ENCODE measurements at regions not wholly inside any gene's neighbourhood (a gene's known extent, or its start where the extent isn't known, plus 50 kb on each side); places are given as distances from the start of the nearest gene placed in this dataset.
"Not testable (repeated sequence)": the region's sequence is repeated elsewhere in the genome, so short reads cannot be mapped to it uniquely, and the experiment has no call there.

DNA sequence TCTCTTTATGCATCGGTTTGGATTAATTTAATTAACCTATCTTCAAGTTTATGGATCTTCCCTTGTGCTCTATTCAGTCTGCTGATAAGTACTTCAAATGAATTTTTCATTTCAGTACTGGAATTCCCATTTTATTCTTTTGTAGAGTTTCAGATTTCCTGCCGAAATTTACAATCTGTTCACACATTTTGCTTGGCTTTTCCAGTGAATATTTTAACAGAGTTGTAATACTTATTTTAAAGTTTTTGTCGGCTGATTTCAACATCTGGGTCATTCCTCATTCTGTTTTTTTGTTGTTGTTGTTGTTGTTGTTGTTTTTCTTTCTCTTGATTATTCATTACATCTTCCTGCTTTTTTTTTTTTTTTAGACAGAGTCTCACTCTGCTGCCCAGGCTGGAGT lies 89.9 kb upstream of the KCNMA1 start:
- Histone ChIP-seq H3K4me1 (no peaks in the 10 kb centered on the region), H3K4me3 (no peak overlapping the region), H3K27me3 (no peaks in the 10 kb centered on the region), H3K27ac (no peak overlapping the region), H3K36me3 (no peaks in the 10 kb centered on the region), H3K9me3 (no peaks in the 10 kb centered on the region)
- in situ Hi-C loops (cut with MboI; ENCODE audit: low pct_ligation_motif_present in 1 of 4, low pct_unique_long_range_greater_than_20kb in 1 of 4, low sequenced_read_pairs in 3 of 4) (no loop called here), intact Hi-C loops (cut with DNase I; ENCODE audit: low total_unique reads) (no loop called here)
- DNase-seq, result no peak
- 85% methylated on average over 2 to 3 of the region's 3 CpGs for WGBS, 2 donors (ENCODE audit: low coverage in 1 of 2)
- no peak for TF ChIP-seq POLR2A (IDR thresholded peaks at IDR 0.05)
- TF ChIP-seq, protein P1, sequence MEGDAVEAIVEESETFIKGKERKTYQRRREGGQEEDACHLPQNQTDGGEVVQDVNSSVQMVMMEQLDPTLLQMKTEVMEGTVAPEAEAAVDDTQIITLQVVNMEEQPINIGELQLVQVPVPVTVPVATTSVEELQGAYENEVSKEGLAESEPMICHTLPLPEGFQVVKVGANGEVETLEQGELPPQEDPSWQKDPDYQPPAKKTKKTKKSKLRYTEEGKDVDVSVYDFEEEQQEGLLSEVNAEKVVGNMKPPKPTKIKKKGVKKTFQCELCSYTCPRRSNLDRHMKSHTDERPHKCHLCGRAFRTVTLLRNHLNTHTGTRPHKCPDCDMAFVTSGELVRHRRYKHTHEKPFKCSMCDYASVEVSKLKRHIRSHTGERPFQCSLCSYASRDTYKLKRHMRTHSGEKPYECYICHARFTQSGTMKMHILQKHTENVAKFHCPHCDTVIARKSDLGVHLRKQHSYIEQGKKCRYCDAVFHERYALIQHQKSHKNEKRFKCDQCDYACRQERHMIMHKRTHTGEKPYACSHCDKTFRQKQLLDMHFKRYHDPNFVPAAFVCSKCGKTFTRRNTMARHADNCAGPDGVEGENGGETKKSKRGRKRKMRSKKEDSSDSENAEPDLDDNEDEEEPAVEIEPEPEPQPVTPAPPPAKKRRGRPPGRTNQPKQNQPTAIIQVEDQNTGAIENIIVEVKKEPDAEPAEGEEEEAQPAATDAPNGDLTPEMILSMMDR (IDR thresholded peaks at IDR 0.05), result no peak
- TF ChIP-seq POLR2AphosphoS5 (IDR thresholded peaks at IDR 0.05), result no peak
- no peak for TF ChIP-seq EP300 (IDR thresholded peaks at IDR 0.05; ENCODE audit: low read depth)

DNA sequence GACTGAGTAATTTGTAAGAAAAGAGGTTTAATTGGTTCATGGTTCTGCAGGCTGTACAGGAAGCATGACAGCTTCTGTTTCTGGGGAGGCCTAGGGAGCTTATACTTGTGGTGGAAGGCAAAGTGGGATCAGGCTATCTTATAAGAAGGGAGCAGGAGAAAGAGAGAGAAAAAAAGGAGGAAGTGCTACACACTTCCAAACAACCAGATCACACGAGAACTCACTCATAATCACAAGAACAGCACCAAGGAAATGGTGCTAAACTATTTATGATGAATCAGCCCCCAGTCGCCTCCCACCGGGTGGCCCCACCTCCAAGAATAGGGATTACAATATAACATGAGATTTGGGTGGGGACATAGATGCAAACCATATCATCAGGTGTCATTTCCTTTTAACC lies 89.1 kb upstream of the KCNMA1 start:
- WGBS, 2 donors (ENCODE audit: low coverage in 1 of 2), result 67 to 70% methylated on average over 2 to 3 of the region's 3 CpGs
- Histone ChIP-seq H3K27ac (no peak overlapping the region), H3K9me3 (no peaks in the 10 kb centered on the region), H3K36me3 (no peaks in the 10 kb centered on the region), H3K4me3 (no peak overlapping the region), H3K4me1 (no peaks in the 10 kb centered on the region), H3K27me3 (no peaks in the 10 kb centered on the region)
- no peak for DNase-seq
- in situ Hi-C loops (cut with MboI; ENCODE audit: low pct_ligation_motif_present in 1 of 4, low pct_unique_long_range_greater_than_20kb in 1 of 4, low sequenced_read_pairs in 3 of 4) (no loop called here), intact Hi-C loops (cut with DNase I; ENCODE audit: low total_unique reads) (no loop called here)
- no peak for TF ChIP-seq EP300 (IDR thresholded peaks at IDR 0.05; ENCODE audit: low read depth)

DNA sequence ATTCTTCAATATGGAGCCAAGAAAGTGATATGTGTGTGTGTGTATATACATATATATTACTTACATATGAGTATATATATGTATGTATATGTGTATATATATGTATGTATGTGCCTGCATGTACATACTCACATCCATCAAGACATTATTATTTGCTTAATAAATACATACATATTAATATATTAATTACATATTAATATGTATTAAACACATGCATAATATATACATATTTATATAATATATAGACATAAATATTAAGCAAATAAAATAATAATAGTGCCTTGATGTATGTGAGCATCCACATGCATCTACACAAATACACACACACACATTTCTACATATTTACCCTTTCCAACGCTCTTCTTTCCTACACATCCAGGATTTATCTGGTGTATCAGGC lies 88.7 kb upstream of the KCNMA1 start:
- intact Hi-C loops (cut with DNase I; ENCODE audit: low total_unique reads) (no loop called here), in situ Hi-C loops (cut with MboI; ENCODE audit: low pct_ligation_motif_present in 1 of 4, low pct_unique_long_range_greater_than_20kb in 1 of 4, low sequenced_read_pairs in 3 of 4) (no loop called here)
- no peak for TF ChIP-seq POLR2A (IDR thresholded peaks at IDR 0.05)
- TF ChIP-seq, protein P1 (IDR thresholded peaks at IDR 0.05), result no peak
- TF ChIP-seq POLR2AphosphoS5 (IDR thresholded peaks at IDR 0.05), result no peak
- no peak for TF ChIP-seq EP300 (IDR thresholded peaks at IDR 0.05; ENCODE audit: low read depth)
- H3K27me3 ChIP-seq, result no peaks in the 10 kb centered on the region
- 40 to 93% methylated on average over 1 of the region's 1 CpG for WGBS, 2 donors (ENCODE audit: low coverage in 1 of 2)
- H3K4me1 ChIP-seq, result no peaks in the 10 kb centered on the region
- no peak overlapping the region for H3K4me3 ChIP-seq
- no peak overlapping the region for H3K27ac ChIP-seq
- no peaks in the 10 kb centered on the region for H3K9me3 ChIP-seq
- DNase-seq, result no peak
- no peaks in the 10 kb centered on the region for H3K36me3 ChIP-seq

DNA sequence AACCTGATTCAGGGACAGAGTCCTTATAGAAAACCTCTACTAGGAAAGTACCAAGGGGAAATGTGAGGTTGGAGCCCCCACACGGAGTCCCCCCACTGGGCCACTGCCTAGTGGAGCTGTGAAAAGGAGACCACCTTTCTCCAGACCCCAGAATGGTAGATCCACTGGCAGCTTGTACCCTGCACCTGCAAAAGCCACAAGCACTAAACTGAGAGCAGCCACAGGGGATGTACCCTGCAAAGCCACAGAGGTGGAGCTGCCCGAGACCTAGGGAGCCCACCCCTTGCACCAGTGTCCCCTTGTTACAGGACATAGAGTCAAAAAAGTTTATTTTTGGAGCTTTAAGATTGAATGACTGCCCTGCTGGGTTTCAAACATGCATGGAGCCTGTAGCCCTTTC lies 87.2 kb upstream of the KCNMA1 start:
- in situ Hi-C loops (cut with MboI; ENCODE audit: low pct_ligation_motif_present in 1 of 4, low pct_unique_long_range_greater_than_20kb in 1 of 4, low sequenced_read_pairs in 3 of 4), result no loop called here
- 71 to 80% methylated on average over 1 to 2 of the region's 2 CpGs for WGBS, 2 donors (ENCODE audit: low coverage in 1 of 2)
- H3K27me3 ChIP-seq, result no peaks in the 10 kb centered on the region

DNA sequence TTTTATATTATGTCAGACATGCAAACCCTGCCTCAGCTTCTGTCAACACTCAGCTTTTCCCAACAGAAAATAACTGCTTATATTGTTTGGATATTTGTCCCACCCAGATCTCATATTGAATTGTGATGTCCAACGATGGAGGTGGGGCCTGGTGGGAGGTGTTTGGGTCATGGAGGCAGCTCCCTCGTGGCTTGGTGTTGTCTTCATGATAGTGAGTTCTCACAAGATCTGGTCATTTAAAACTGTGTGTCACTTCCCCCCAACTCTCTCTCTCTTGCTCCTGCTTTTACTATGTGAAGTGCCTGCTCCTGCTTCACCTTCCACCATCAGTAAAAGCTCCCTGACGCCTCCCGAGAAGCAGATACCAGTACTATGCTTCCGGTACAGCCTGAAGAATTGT lies 85.8 kb upstream of the KCNMA1 start:
- H3K4me3 ChIP-seq, result no peak overlapping the region
- H3K27me3 ChIP-seq, result no peaks in the 10 kb centered on the region
- no peaks in the 10 kb centered on the region for H3K4me1 ChIP-seq
- no peaks in the 10 kb centered on the region for H3K36me3 ChIP-seq
- no peaks in the 10 kb centered on the region for H3K9me3 ChIP-seq
- intact Hi-C loops (cut with DNase I; ENCODE audit: low total_unique reads), result no loop called here
- TF ChIP-seq POLR2A (IDR thresholded peaks at IDR 0.05) (no peak), POLR2AphosphoS5 (IDR thresholded peaks at IDR 0.05) (no peak), EP300 (IDR thresholded peaks at IDR 0.05; ENCODE audit: low read depth) (no peak)
- TF ChIP-seq, protein P1 (IDR thresholded peaks at IDR 0.05), result no peak
- DNase-seq, result no peak
- 69 to 75% methylated on average over 5 of the region's 5 CpGs for WGBS, 2 donors (ENCODE audit: low coverage in 1 of 2)
- H3K27ac ChIP-seq, result no peak overlapping the region
- in situ Hi-C loops (cut with MboI; ENCODE audit: low pct_ligation_motif_present in 1 of 4, low pct_unique_long_range_greater_than_20kb in 1 of 4, low sequenced_read_pairs in 3 of 4), result no loop called here

More for the DNA sequence above, 87.2 kb upstream of the KCNMA1 start:
- intact Hi-C loops (cut with DNase I; ENCODE audit: low total_unique reads), result no loop called here
- no peaks in the 10 kb centered on the region for H3K9me3 ChIP-seq
- H3K36me3 ChIP-seq, result no peaks in the 10 kb centered on the region
- H3K27ac ChIP-seq, result no peak overlapping the region
- DNase-seq, result no peak
- H3K4me3 ChIP-seq, result no peak overlapping the region
- TF ChIP-seq EP300 (IDR thresholded peaks at IDR 0.05; ENCODE audit: low read depth) (no peak), POLR2A (IDR thresholded peaks at IDR 0.05) (no peak), POLR2AphosphoS5 (IDR thresholded peaks at IDR 0.05) (no peak)
- no peaks in the 10 kb centered on the region for H3K4me1 ChIP-seq

DNA sequence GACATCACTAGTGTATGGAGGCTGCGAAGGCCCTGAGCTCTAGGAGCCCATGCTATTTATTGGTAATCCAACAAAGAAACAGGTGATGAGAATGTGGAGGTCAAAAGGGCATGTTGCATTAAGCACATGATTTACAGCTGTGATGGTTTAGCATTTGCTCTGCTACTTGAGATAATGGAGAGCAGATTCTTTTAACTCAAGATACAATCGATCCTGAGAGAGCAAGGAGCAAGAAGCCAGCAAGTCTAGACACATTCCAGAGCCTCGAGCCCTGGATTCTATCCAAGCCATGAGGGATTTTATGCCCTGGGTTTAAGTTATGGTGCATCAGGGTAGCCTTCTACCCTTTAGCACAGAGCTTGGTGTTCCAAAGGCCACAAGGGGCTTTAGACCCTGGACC lies 85.3 kb upstream of the KCNMA1 start:
- H3K27me3 ChIP-seq; DNase-seq; H3K4me3 ChIP-seq; H3K4me1 ChIP-seq; intact Hi-C loops (cut with DNase I; ENCODE audit: low total_unique reads); H3K27ac ChIP-seq; in situ Hi-C loops (cut with MboI; ENCODE audit: low pct_ligation_motif_present in 1 of 4, low pct_unique_long_range_greater_than_20kb in 1 of 4, low sequenced_read_pairs in 3 of 4); H3K36me3 ChIP-seq; H3K9me3 ChIP-seq: not testable (repeated sequence)
- 46 to 57% methylated on average over 2 to 3 of the region's 3 CpGs for WGBS, 2 donors (ENCODE audit: low coverage in 1 of 2)

All from transverse colon (tissue), 4 donors.